Karpas-422 (cell line): ENCODE measurements at regions not wholly inside any gene's neighbourhood (a gene's known extent, or its start where the extent isn't known, plus 50 kb on each side); places are given as distances from the start of the nearest gene placed in this dataset.

ENCODE experiments used
- DNase-seq: peaks from one replicate; pipeline ENCODE4 v3.0.0-alpha.2; 2015
- H2AFZ ChIP-seq: fragments of 200-600 bp; sonication (generic); 2 replicates; pipeline ENCODE4 v1.6.1; 2014; ENCODE audit warnings: antibody characterized with exemption, low read length, mixed read lengths
- H3K27ac ChIP-seq: fragments of 200-600 bp; sonication (generic); 2 replicates; pipeline ENCODE4 v1.5.1; 2014; ENCODE audit warnings: mild to moderate bottlenecking, low read length, moderate library complexity
- H3K27me3 ChIP-seq: fragments of 200-600 bp; sonication (generic); 2 replicates; pipeline ENCODE4 v1.6.1; 2014; ENCODE audit warnings: low read length, mixed read lengths
- H3K36me3 ChIP-seq: fragments of 200-600 bp; sonication (generic); 2 replicates; pipeline ENCODE4 v1.6.1; 2014; ENCODE audit warnings: low read length, mixed read lengths; ENCODE audit not compliant: insufficient read depth
- H3K4me1 ChIP-seq: fragments of 200-600 bp; sonication (generic); 2 replicates; pipeline ENCODE4 v1.6.1; 2014; ENCODE audit warnings: mild to moderate bottlenecking, low read length, mixed read lengths
- H3K4me2 ChIP-seq: fragments of 200-600 bp; sonication (generic); 2 replicates; pipeline ENCODE4 v1.6.1; 2014; ENCODE audit warnings: low read length, low read depth, mild to moderate bottlenecking; ENCODE audit not compliant: poor library complexity, severe bottlenecking
- H3K4me3 ChIP-seq: fragments of 200-600 bp; sonication (generic); 2 replicates; pipeline ENCODE4 v1.5.1; 2014; ENCODE audit warnings: mild to moderate bottlenecking, antibody characterized with exemption, low read length, mixed read lengths
- H3K79me2 ChIP-seq: fragments of 200-600 bp; sonication (generic); 2 replicates; pipeline ENCODE4 v1.6.1; 2014; ENCODE audit warnings: mild to moderate bottlenecking, low read length, mixed read lengths
- H3K9ac ChIP-seq: fragments of 200-600 bp; sonication (generic); 2 replicates; pipeline ENCODE4 v1.6.0; 2014; ENCODE audit warnings: low read length
- H3K9me2 ChIP-seq: fragments of 200-600 bp; sonication (generic), shearing (Covaris generic); replicated peaks from 2 replicates; pipeline ENCODE4 v1.6.0; 2014; ENCODE audit warnings: mild to moderate bottlenecking, low read length, moderate library complexity; ENCODE audit not compliant: insufficient read depth
- H3K9me3 ChIP-seq: fragments of 300-700, 200-600 bp; sonication (generic); 2 replicates; pipeline ENCODE4 v1.6.1; 2014; ENCODE audit warnings: low read length, mixed read lengths
- H4K20me1 ChIP-seq: fragments of 200-600 bp; sonication (generic); 2 replicates; pipeline ENCODE4 v1.6.1; 2014; ENCODE audit warnings: mild to moderate bottlenecking, antibody characterized with exemption, low read length, low read depth; ENCODE audit not compliant: insufficient read depth

DNA sequence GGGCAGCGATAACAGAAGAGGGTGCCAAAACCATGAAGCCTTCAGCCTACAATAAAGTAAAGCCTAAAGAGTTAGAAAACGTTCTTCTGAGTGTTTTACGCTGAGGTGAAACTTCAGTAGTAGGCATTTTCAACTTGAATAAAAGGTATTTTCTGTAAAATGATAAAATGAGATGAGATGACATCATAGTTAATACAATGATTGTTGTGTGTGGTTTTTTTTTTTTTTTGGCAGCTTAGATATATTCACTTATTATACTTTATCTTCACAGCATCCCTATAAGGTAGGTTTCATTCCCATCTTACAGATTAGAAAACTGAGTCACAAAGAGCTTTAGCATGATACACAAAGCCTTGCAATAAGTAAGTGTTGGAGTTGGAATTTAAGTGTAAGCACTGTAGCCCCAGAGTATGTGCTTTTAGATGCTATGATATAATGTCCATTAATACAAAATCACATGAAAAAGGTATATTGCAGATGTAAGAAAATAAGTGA is 291.9 kb upstream of the GRM7 start:
- H3K4me3 ChIP-seq: no peak overlapping the region
- H3K36me3 ChIP-seq: no peaks in the 10 kb centered on the region
- no peaks in the 10 kb centered on the region for H3K9me3 ChIP-seq
- no peaks in the 10 kb centered on the region for H3K79me2 ChIP-seq
- H4K20me1 ChIP-seq: no peaks in the 10 kb centered on the region
- H3K27me3 ChIP-seq: no peaks in the 10 kb centered on the region
- H3K4me2 ChIP-seq: no peak overlapping the region
- H3K9me2 ChIP-seq: no peaks in the 10 kb centered on the region
- DNase-seq: no peak
- no peaks in the 10 kb centered on the region for H3K4me1 ChIP-seq
- H2AFZ ChIP-seq: no peak overlapping the region
- no peak overlapping the region for H3K27ac ChIP-seq
- H3K9ac ChIP-seq: no peak overlapping the region

DNA sequence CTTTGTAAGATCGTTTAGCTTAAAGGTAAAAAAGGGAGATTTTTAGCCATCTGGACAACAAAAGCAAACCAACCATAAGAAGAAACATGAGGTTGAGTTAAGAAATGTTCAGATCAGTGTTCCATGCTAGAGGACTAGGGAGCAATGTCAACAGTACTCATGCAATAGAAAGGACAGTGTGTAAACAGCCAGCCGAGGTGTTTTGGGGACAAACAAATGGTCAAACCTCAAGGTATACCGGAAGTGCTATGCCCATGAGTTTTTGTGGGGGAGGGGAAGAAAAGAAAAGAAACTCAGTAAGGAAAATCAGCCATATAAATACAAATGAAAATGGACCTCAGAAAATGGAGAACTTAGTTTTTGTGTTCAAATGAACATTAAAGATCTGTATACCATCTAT is 289.5 kb upstream of the GRM7 start:
- no peaks in the 10 kb centered on the region for H3K4me1 ChIP-seq
- no peak overlapping the region for H3K4me2 ChIP-seq

DNA sequence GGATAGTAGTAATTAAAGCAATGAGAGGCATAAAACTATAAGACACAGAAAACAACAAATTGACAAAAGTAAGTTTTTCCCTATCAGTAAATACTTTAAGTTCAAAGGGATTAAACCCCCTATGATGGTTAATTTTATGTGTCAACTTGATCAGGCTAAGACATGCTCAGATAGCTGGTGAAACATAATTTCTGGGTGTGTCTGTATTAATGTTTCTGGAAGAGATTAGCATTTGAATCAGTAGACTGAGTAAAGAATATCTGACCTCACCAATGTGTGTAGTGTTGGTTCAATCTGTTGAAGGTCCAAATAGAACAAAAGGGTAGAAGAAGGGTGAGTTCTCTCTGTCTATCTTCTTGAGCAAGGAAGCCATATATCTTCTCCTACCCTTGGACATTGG is 283.3 kb upstream of the GRM7 start:
- Histone ChIP-seq H3K27me3 (no peaks in the 10 kb centered on the region), H3K4me2 (no peak overlapping the region), H3K4me1 (no peaks in the 10 kb centered on the region), H3K9ac (no peak overlapping the region), H3K4me3 (no peak overlapping the region), H3K79me2 (no peaks in the 10 kb centered on the region), H3K36me3 (no peaks in the 10 kb centered on the region), H2AFZ (no peak overlapping the region), H3K9me2 (no peaks in the 10 kb centered on the region), H3K27ac (no peak overlapping the region), H3K9me3 (peaks cover 6% of the 10 kb centered on the region; the same call in 1 of the 2 replicates), H4K20me1 (no peaks in the 10 kb centered on the region)
- DNase-seq: no peak

More for the DNA sequence above, 289.5 kb upstream of the GRM7 start:
- no peak overlapping the region for H3K27ac ChIP-seq
- no peaks in the 10 kb centered on the region for H3K9me2 ChIP-seq
- H2AFZ ChIP-seq: no peak overlapping the region
- H3K9me3 ChIP-seq: peaks cover 6% of the 10 kb centered on the region; the same call in 1 of the 2 replicates
- H3K4me3 ChIP-seq: no peak overlapping the region
- H3K9ac ChIP-seq: no peak overlapping the region
- H3K36me3 ChIP-seq: no peaks in the 10 kb centered on the region
- no peaks in the 10 kb centered on the region for H3K79me2 ChIP-seq
- DNase-seq: no peak
- no peaks in the 10 kb centered on the region for H3K27me3 ChIP-seq
- no peaks in the 10 kb centered on the region for H4K20me1 ChIP-seq

DNA sequence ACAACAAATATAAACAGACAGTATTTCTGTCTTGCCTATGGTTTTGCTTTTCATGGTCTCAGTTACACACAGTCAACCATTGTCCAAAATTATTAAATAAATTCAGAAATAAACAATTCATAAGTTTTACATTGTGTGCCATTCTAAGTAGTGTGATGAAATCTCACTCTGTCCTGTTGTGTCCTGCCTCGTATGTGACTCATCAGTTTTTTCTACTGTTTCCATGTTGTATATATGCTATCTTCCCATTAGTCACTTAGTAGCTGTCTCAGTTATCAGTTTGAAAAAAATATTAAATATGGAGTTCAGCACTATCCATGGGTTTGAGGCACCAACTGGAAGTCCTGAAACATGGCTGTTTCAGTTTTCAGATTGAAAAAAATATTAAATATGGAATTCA is 282.4 kb upstream of the GRM7 start:
- H3K9me2 ChIP-seq: no peaks in the 10 kb centered on the region
- H3K9me3 ChIP-seq: peaks cover 6% of the 10 kb centered on the region; the same call in 1 of the 2 replicates
- no peak overlapping the region for H3K9ac ChIP-seq
- no peaks in the 10 kb centered on the region for H4K20me1 ChIP-seq
- no peak overlapping the region for H3K4me2 ChIP-seq
- no peak overlapping the region for H3K27ac ChIP-seq
- H3K4me1 ChIP-seq: no peaks in the 10 kb centered on the region
- no peaks in the 10 kb centered on the region for H3K79me2 ChIP-seq
- no peaks in the 10 kb centered on the region for H3K27me3 ChIP-seq
- no peaks in the 10 kb centered on the region for H3K36me3 ChIP-seq
- no peak overlapping the region for H3K4me3 ChIP-seq
- no peak overlapping the region for H2AFZ ChIP-seq
- DNase-seq: no peak

DNA sequence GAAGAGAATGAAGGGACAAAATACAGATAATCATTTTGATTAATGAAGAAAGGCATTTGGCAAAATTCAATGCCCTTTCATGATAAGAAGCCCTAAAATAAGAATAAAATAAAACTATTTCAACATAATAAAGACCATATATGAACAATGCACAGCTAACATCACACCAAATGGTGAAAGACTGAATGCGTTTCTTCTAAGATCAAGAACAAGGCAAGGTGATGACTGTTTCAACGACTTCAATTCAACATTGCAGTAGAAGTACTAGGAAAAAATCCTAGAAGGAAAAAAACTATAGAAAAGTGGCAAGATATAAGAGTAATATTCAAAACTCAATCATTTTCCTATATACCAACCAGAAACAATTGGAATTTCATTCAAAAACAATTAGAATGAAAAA is 280.1 kb upstream of the GRM7 start:
- no peaks in the 10 kb centered on the region for H3K9me2 ChIP-seq
- H3K4me3 ChIP-seq: no peak overlapping the region
- no peaks in the 10 kb centered on the region for H3K79me2 ChIP-seq
- no peak overlapping the region for H2AFZ ChIP-seq
- no peaks in the 10 kb centered on the region; the same call in 1 of the 2 replicates for H3K9me3 ChIP-seq
- no peak overlapping the region for H3K27ac ChIP-seq
- H3K27me3 ChIP-seq: no peaks in the 10 kb centered on the region
- no peak for DNase-seq
- no peaks in the 10 kb centered on the region for H3K4me1 ChIP-seq
- H3K36me3 ChIP-seq: no peaks in the 10 kb centered on the region
- H3K9ac ChIP-seq: no peak overlapping the region
- no peaks in the 10 kb centered on the region for H4K20me1 ChIP-seq
- H3K4me2 ChIP-seq: no peak overlapping the region

DNA sequence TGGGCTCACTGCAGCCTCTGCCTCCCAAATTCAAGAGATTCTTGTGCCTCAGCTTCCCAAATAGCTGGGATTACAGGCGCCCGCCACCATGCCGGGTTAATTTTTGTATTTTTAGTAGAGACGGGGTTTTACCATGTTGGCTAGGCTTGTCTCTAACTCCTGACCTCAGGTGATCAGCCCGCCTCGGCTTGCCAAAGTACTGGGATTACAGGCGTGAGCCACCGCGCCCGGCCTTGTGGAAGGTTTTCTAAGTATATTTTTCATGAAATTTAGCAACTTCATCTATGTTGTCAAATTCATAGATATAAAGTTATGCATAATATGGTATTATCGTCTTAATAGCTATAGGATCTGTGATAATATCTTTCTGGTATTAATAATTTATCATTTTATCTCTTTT is 275.6 kb upstream of the GRM7 start:
- no peak for DNase-seq
- Histone ChIP-seq H4K20me1 (no peaks in the 10 kb centered on the region), H3K9ac (no peak overlapping the region), H3K4me2 (no peak overlapping the region), H2AFZ (no peak overlapping the region), H3K79me2 (no peaks in the 10 kb centered on the region), H3K36me3 (no peaks in the 10 kb centered on the region), H3K27ac (no peak overlapping the region), H3K4me1 (no peaks in the 10 kb centered on the region), H3K9me2 (no peaks in the 10 kb centered on the region), H3K4me3 (no peak overlapping the region), H3K9me3 (peaks cover 4% of the 10 kb centered on the region), H3K27me3 (no peaks in the 10 kb centered on the region)

DNA sequence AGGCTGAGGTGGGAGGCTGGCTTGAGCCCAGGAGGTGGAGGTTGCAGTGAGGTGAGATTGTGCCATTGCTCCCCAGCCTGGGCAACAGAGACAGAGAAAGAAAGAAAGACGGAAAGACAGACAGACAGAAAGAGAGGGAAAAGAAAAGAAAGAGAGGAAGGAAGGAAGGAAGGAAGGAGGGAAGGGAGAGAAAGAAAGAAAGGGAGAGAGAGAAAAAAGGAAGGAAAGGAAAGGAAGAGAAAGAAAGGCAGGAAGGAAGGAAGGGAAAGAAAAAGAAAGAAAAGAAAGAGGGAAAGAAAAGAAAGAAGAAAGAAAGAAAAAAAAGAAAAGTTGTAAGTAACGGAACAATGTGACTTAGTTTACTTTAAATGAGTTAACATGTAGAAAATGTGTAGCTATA is 260.7 kb upstream of the GRM7 start:
- H3K4me1 ChIP-seq: no peaks in the 10 kb centered on the region
- no peak overlapping the region for H3K9ac ChIP-seq
- H2AFZ ChIP-seq: no peak overlapping the region
- no peaks in the 10 kb centered on the region for H3K36me3 ChIP-seq
- no peak overlapping the region for H3K4me3 ChIP-seq
- no peak overlapping the region for H3K4me2 ChIP-seq
- no peaks in the 10 kb centered on the region for H3K9me2 ChIP-seq
- no peaks in the 10 kb centered on the region for H3K79me2 ChIP-seq
- H4K20me1 ChIP-seq: no peaks in the 10 kb centered on the region
- no peak overlapping the region for H3K27ac ChIP-seq
- H3K9me3 ChIP-seq: peaks cover 12% of the 10 kb centered on the region
- no peaks in the 10 kb centered on the region for H3K27me3 ChIP-seq
- DNase-seq: no peak

DNA sequence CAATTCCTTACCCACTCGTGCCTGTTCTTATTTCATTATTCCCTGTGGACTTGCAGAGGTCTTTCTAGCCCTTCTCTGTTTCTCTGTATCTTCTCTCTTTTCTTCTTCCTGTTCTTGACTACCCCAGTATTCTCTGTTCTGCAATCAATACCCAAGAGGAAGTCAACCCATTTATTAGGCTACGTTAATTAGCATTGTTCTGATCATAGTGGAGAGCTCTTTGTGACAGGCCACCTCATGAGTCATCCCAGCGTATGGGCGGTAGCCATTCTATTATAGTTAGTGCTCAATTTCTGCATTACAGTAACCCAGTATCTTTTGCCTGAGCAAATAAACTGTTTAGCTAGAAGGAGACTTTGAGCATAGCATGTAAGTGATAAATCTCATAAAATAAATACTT is 259.5 kb upstream of the GRM7 start:
- Histone ChIP-seq H4K20me1 (no peaks in the 10 kb centered on the region), H3K9me2 (no peaks in the 10 kb centered on the region), H3K4me1 (no peaks in the 10 kb centered on the region), H3K4me3 (no peak overlapping the region), H3K79me2 (no peaks in the 10 kb centered on the region), H3K4me2 (no peak overlapping the region), H2AFZ (no peak overlapping the region), H3K27me3 (no peaks in the 10 kb centered on the region), H3K9ac (no peak overlapping the region), H3K9me3 (peaks cover 16% of the 10 kb centered on the region), H3K27ac (no peak overlapping the region), H3K36me3 (no peaks in the 10 kb centered on the region)
- DNase-seq: no peak

DNA sequence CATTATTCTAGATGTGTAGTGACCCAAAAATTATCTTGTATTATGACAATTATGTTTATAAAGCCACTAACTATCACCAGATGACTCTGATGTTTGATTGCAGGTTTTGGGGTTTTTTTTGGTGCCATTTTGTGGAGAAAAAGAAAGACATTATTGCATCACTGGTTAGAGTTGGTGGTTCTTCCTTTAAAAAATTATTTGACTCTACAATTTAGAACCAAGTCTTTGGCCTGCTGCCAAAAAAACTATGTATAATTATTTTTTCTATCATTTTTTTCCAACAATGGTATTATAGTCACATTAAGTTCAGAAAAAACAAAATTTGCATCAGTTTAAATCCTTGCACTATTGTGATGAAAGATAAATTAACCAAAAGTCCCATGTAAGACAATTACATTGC is 258.6 kb upstream of the GRM7 start:
- H3K4me1 ChIP-seq: no peaks in the 10 kb centered on the region
- H3K27ac ChIP-seq: no peak overlapping the region
- H3K4me2 ChIP-seq: no peak overlapping the region
- H3K27me3 ChIP-seq: no peaks in the 10 kb centered on the region
- H3K9me3 ChIP-seq: peaks cover 14% of the 10 kb centered on the region
- H4K20me1 ChIP-seq: no peaks in the 10 kb centered on the region
- H3K4me3 ChIP-seq: no peak overlapping the region
- H3K79me2 ChIP-seq: no peaks in the 10 kb centered on the region
- no peak overlapping the region for H3K9ac ChIP-seq
- H3K9me2 ChIP-seq: no peaks in the 10 kb centered on the region
- H2AFZ ChIP-seq: no peak overlapping the region
- H3K36me3 ChIP-seq: no peaks in the 10 kb centered on the region
- no peak for DNase-seq
